Activated CD4-positive, alpha-beta T cell treated with anti-CD3 and anti-CD28 coated beads, Interleukin-2, amount 10 ng/mL, durations not matched to agents 7 days and 5 days (primary cell): ENCODE measurements at regions not wholly inside any gene's neighbourhood (a gene's known extent, or its start where the extent isn't known, plus 50 kb on each side); places are given as distances from the start of the nearest gene placed in this dataset.
"Not testable (repeated sequence)": the region's sequence is repeated elsewhere in the genome, so short reads cannot be mapped to it uniquely, and the experiment has no call there.

Experiments
- CTCF ChIA-PET: fragments of 350-600 bp; sonication (Branson Sonifier 250); formaldehyde crosslinking; loops from one replicate; lab custom pipeline; 2021; ENCODE audit warnings: antibody characterized with exemption; lab: Charles Lee
- POLR2A ChIA-PET: fragments of 350-600 bp; sonication (Branson Sonifier 250); formaldehyde crosslinking; loops from one replicate; lab custom pipeline; 2021; ENCODE audit warnings: antibody characterized with exemption; lab: Charles Lee
- DNase-seq: peaks from one replicate; pipeline ENCODE4 v3.0.0-alpha.2; 2020
- H3K27ac Mint-ChIP-seq: one replicate; pipeline ENCODE4 v1.8.0; 2021; ENCODE audit warnings: mild to moderate bottlenecking, moderate library complexity, mixed read lengths
- H3K27me3 Mint-ChIP-seq: one replicate; pipeline ENCODE4 v1.8.0; 2021; ENCODE audit warnings: mixed read lengths
- H3K36me3 Mint-ChIP-seq: one replicate; pipeline ENCODE4 v1.8.0; 2021; ENCODE audit warnings: low read depth, mixed read lengths
- H3K4me1 Mint-ChIP-seq: one replicate; pipeline ENCODE4 v1.8.0; 2021; ENCODE audit warnings: mixed read lengths
- H3K4me3 Mint-ChIP-seq: one replicate; pipeline ENCODE4 v1.8.0; 2021; ENCODE audit warnings: mild to moderate bottlenecking, moderate library complexity, mixed read lengths
- H3K9me3 Mint-ChIP-seq: one replicate; pipeline ENCODE4 v1.8.0; 2021; ENCODE audit warnings: mixed read lengths

DNA sequence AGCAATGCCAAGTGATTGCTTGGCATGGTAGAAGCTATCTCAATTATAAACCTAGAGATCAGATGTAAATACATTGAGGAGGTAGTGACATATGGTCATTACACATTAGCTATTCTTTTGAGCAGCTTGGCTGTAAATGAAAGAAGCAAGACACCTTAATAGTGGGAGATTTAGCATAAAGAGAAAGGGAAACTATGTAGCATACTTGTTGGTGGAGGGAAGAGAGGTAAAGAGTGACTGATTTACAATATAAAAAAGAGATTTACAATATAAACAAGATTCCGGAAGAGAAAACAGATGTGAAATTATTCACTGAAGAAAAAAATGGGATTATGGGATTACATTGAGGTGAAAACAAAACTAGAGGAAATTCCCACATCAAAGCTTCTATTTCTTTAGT lies 2009.6 kb downstream of the OLFM4 start:
- no peak for DNase-seq
- H3K4me1 Mint-ChIP-seq, result no peaks in the 10 kb centered on the region
- H3K36me3 Mint-ChIP-seq, result no peaks in the 10 kb centered on the region
- CTCF ChIA-PET, result no interaction called here
- H3K27me3 Mint-ChIP-seq, result no peaks in the 10 kb centered on the region
- H3K9me3 Mint-ChIP-seq, result peaks cover 4% of the 10 kb centered on the region
- H3K4me3 Mint-ChIP-seq, result no peak overlapping the region
- H3K27ac Mint-ChIP-seq, result no peak overlapping the region
- POLR2A ChIA-PET, result no interaction called here

DNA sequence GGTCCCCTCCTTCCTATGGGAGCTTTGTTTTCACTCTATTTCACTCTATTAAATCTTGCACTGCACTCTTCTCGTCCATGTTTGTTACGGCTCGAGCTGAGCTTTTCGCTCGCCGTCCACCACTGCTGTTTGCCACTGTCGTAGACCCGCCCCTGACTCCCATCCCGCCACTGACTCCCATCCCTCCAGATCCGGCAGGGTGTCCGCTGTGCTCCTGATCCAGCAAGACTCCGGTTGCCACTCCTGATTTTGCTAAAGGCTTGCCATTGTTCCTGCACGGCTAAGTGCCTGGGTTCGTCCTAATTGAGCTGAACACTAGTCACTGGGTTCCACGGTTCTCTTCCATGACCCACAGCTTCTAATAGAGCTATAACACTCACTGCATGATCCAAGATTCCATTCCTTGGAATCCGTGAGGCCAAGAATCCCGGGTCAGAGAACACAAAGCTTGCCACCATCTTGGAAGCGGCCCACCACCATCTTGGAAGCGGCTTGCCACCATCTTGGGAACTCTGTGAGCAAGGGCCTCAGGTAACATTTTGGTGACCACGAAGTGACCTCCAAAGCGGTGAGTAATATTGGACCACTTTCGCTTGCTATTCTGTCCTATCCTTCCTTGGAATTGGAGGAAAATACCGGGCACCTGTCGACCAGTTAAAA lies 2025.4 kb downstream of the OLFM4 start:
- POLR2A ChIA-PET, H3K4me1 Mint-ChIP-seq, H3K27ac Mint-ChIP-seq, CTCF ChIA-PET, DNase-seq, H3K36me3 Mint-ChIP-seq, H3K27me3 Mint-ChIP-seq, H3K4me3 Mint-ChIP-seq: not testable (repeated sequence)
- H3K9me3 Mint-ChIP-seq, result peaks cover 20% of the 10 kb centered on the region

DNA sequence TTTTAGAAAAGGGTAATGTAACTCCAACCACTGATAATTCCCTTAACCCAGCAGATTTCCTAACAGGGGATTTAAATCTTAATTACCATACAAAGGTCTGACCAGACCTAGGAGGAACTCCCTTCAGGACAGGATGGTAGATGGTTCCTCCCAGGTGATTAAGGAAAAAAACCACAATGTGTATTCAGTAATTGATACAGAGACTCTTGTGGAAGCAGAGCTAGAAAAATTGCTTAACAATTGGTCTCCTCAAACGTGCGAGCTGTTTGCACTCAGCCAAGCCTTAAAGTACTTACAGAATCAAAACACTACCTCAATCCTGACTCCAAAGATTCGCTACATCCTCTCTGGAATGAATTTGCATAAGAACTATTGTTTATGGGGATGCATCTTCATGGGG lies 2027.1 kb downstream of the OLFM4 start:
- H3K4me1 Mint-ChIP-seq, H3K27ac Mint-ChIP-seq, H3K36me3 Mint-ChIP-seq, POLR2A ChIA-PET, DNase-seq, H3K4me3 Mint-ChIP-seq, H3K27me3 Mint-ChIP-seq: not testable (repeated sequence)
- CTCF ChIA-PET, result interaction anchor here (0.8 kb wide), 1 partner anchor 534 kb away, joined by 3 read pairs; no protein-coding TSS in a partner anchor
- peaks cover 18% of the 10 kb centered on the region for H3K9me3 Mint-ChIP-seq

DNA sequence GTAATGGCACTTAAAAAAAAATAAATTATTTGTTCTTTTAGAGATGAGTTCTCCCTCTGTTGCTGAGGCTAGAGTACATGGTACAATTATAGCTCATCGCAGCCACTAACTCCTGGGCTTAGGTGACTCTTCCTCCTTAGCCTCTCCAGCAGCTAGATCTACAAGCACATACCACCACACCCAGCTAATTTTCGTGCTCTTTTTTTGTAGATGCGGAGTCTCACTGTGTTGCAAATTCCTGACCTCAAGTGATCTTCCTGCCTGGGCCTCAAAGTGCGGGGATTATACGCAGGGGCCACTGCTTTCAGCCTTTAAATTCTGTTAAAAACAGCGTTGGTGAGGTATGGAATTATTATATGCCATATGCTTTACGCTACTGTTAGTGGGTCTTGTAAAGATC lies 2034.0 kb downstream of the OLFM4 start:
- H3K4me1 Mint-ChIP-seq, result no peaks in the 10 kb centered on the region
- H3K27me3 Mint-ChIP-seq, result no peaks in the 10 kb centered on the region
- POLR2A ChIA-PET, result no interaction called here
- H3K9me3 Mint-ChIP-seq, result peaks cover 13% of the 10 kb centered on the region
- no peak for DNase-seq
- H3K36me3 Mint-ChIP-seq, result no peaks in the 10 kb centered on the region
- CTCF ChIA-PET, result no interaction called here
- H3K4me3 Mint-ChIP-seq, result no peak overlapping the region
- H3K27ac Mint-ChIP-seq, result no peak overlapping the region

GRCh38 chr13:55067946-55068345 lies 2039.3 kb downstream of the OLFM4 start:
- CTCF ChIA-PET, result no interaction called here
- POLR2A ChIA-PET, result no interaction called here
- no peak overlapping the region for H3K4me3 Mint-ChIP-seq
- H3K27me3 Mint-ChIP-seq, result no peaks in the 10 kb centered on the region
- DNase-seq, result no peak
- no peaks in the 10 kb centered on the region for H3K9me3 Mint-ChIP-seq
- H3K4me1 Mint-ChIP-seq, result no peaks in the 10 kb centered on the region
- no peak overlapping the region for H3K27ac Mint-ChIP-seq
- H3K36me3 Mint-ChIP-seq, result no peaks in the 10 kb centered on the region

- Mint-ChIP-seq H3K27me3 (no peaks in the 10 kb centered on the region), H3K27ac (no peak overlapping the region), H3K36me3 (no peaks in the 10 kb centered on the region), H3K4me1 (no peaks in the 10 kb centered on the region), H3K9me3 (peaks cover 3% of the 10 kb centered on the region), H3K4me3 (no peak overlapping the region)
- ChIA-PET POLR2A (no interaction called here), CTCF (no interaction called here)
- DNase-seq, result no peak
These were observed 2041.1 kb downstream of the OLFM4 start for GRCh38 chr13:55069746-55070145.

GRCh38 chr13:55073000-55073399 lies 2044.4 kb downstream of the OLFM4 start:
- Mint-ChIP-seq H3K36me3 (no peaks in the 10 kb centered on the region), H3K27me3 (no peaks in the 10 kb centered on the region), H3K9me3 (peaks cover 3% of the 10 kb centered on the region), H3K4me3 (no peak overlapping the region), H3K27ac (no peak overlapping the region), H3K4me1 (no peaks in the 10 kb centered on the region)
- ChIA-PET POLR2A (no interaction called here), CTCF (no interaction called here)
- DNase-seq, result no peak

DNA sequence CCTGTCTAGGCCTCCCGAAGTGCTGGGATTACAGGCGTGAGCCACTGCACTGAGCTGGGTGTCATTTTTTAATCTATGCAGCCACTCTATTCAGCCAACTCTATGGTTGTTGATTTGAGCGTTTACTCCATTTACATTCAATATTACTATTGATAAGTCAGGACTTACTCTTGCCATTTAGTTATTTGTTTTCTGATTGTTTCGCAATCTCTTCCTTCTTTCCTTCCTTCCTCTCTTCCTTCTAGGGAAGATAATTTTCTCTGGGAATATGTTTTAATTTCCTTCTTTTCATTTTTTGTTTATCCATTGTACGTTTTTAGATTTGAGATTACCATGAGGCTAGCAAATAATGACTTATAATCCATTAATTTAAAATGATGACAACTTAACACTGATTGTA lies 2056.0 kb downstream of the OLFM4 start:
- ChIA-PET POLR2A (no interaction called here), CTCF (no interaction called here)
- Mint-ChIP-seq H3K36me3 (no peaks in the 10 kb centered on the region), H3K27me3 (no peaks in the 10 kb centered on the region), H3K4me3 (no peak overlapping the region), H3K4me1 (no peaks in the 10 kb centered on the region), H3K27ac (no peak overlapping the region), H3K9me3 (peaks cover 16% of the 10 kb centered on the region)
- no peak for DNase-seq

GRCh38 chr13:55087085-55087484 lies 2053.6 kb upstream of the PRR20A start:
- peaks cover 13% of the 10 kb centered on the region for H3K9me3 Mint-ChIP-seq
- no peaks in the 10 kb centered on the region for H3K36me3 Mint-ChIP-seq
- H3K27me3 Mint-ChIP-seq, result no peaks in the 10 kb centered on the region
- H3K4me1 Mint-ChIP-seq, result no peaks in the 10 kb centered on the region
- no peak overlapping the region for H3K4me3 Mint-ChIP-seq
- ChIA-PET POLR2A (no interaction called here), CTCF (no interaction called here)
- no peak overlapping the region for H3K27ac Mint-ChIP-seq
- no peak for DNase-seq

DNA sequence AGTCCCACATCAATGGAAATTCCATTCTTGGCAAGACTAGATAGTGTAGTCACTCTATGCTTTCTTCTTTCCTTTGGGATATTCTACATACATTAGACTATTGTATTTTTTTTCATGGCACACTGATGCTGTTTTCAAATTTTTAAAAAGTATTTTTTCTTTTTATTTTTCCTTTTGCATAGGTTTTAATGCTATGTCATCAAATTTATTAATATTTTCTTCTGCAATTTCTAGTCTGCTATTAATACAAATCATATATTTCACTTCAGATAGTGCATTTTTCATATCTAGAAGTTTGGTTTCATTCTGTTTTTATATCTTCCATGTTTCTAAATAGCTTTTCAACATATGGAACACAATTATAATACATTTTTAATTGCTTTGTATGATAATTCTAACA lies 2050.1 kb upstream of the PRR20A start:
- H3K27me3 Mint-ChIP-seq, result no peaks in the 10 kb centered on the region
- H3K36me3 Mint-ChIP-seq, result no peaks in the 10 kb centered on the region
- ChIA-PET POLR2A (no interaction called here), CTCF (no interaction called here)
- H3K4me1 Mint-ChIP-seq, result no peaks in the 10 kb centered on the region
- H3K27ac Mint-ChIP-seq, result no peak overlapping the region
- no peak for DNase-seq
- H3K9me3 Mint-ChIP-seq, result peaks cover 5% of the 10 kb centered on the region
- no peak overlapping the region for H3K4me3 Mint-ChIP-seq

DNA sequence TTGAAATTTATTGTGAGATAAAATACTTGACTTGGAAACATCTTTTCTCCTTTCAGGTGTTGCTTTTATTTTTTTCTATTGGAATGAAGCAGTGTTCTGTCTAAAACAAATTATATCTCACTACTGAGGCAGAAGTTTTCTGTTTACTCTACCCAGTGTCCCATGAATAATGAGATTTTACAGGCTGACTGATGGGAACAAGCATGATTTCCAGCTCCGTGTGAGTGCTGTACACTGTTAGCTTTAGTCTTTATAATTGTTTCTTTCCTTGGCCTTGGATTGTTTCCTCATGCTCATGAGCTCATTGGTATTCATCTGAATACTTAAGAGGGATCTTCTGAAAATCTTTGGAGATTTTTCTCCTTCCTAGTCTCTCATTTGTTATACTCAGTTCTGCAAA lies 2049.5 kb upstream of the PRR20A start:
- ChIA-PET CTCF (no interaction called here), POLR2A (no interaction called here)
- Mint-ChIP-seq H3K27ac (no peak overlapping the region), H3K4me3 (no peak overlapping the region), H3K27me3 (no peaks in the 10 kb centered on the region), H3K36me3 (no peaks in the 10 kb centered on the region), H3K9me3 (peaks cover 8% of the 10 kb centered on the region), H3K4me1 (no peaks in the 10 kb centered on the region)
- DNase-seq, result no peak

GRCh38 chr13:55106509-55106908 lies 2034.2 kb upstream of the PRR20A start:
- ChIA-PET POLR2A (no interaction called here), CTCF (no interaction called here)

DNA sequence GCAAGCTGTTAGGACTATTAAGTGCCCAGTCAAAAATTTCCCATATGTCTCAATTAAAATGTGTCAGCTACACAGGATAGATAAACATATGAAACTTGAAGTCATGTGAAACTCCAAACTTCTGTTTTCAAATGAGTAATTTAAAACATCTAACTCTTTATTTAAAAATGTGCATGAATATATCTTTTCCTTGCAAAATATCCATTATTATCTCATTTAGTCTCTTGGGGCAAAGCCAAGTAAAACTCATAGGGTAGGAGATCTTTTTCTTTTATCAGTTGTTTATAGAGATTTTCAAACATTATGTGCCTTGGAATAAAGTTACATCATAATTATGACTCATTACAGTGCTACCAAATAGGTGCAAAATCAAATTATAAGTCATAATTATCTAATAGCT lies 2020.1 kb upstream of the PRR20A start:
- no peaks in the 10 kb centered on the region for H3K27me3 Mint-ChIP-seq
- H3K9me3 Mint-ChIP-seq, result no peaks in the 10 kb centered on the region
- H3K36me3 Mint-ChIP-seq, result no peaks in the 10 kb centered on the region
- ChIA-PET CTCF (no interaction called here), POLR2A (no interaction called here)
- H3K4me1 Mint-ChIP-seq, result no peaks in the 10 kb centered on the region
- no peak overlapping the region for H3K27ac Mint-ChIP-seq
- no peak for DNase-seq
- no peak overlapping the region for H3K4me3 Mint-ChIP-seq

More at GRCh38 chr13:55106509-55106908, 2034.2 kb upstream of the PRR20A start:
- Mint-ChIP-seq H3K9me3 (peaks cover 20% of the 10 kb centered on the region), H3K27me3 (no peaks in the 10 kb centered on the region), H3K4me1 (no peaks in the 10 kb centered on the region), H3K36me3 (no peaks in the 10 kb centered on the region), H3K27ac (no peak overlapping the region), H3K4me3 (no peak overlapping the region)
- DNase-seq, result no peak

GRCh38 chr13:55155046-55155445 lies 1985.7 kb upstream of the PRR20A start:
- ChIA-PET CTCF (no interaction called here), POLR2A (no interaction called here)
- Mint-ChIP-seq H3K9me3 (peaks cover 3% of the 10 kb centered on the region), H3K36me3 (no peaks in the 10 kb centered on the region), H3K4me3 (no peak overlapping the region), H3K27me3 (no peaks in the 10 kb centered on the region), H3K27ac (no peak overlapping the region), H3K4me1 (no peaks in the 10 kb centered on the region)
- no peak for DNase-seq
